ENCODE measurements at regions not wholly inside any gene's neighbourhood (a gene's known extent, or its start where the extent isn't known, plus 50 kb on each side); places are given as distances from the start of the nearest gene placed in this dataset.

- TF ChIP-seq, protein P1, sequence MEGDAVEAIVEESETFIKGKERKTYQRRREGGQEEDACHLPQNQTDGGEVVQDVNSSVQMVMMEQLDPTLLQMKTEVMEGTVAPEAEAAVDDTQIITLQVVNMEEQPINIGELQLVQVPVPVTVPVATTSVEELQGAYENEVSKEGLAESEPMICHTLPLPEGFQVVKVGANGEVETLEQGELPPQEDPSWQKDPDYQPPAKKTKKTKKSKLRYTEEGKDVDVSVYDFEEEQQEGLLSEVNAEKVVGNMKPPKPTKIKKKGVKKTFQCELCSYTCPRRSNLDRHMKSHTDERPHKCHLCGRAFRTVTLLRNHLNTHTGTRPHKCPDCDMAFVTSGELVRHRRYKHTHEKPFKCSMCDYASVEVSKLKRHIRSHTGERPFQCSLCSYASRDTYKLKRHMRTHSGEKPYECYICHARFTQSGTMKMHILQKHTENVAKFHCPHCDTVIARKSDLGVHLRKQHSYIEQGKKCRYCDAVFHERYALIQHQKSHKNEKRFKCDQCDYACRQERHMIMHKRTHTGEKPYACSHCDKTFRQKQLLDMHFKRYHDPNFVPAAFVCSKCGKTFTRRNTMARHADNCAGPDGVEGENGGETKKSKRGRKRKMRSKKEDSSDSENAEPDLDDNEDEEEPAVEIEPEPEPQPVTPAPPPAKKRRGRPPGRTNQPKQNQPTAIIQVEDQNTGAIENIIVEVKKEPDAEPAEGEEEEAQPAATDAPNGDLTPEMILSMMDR (conservative IDR thresholded peaks at IDR 0.05) = no peak
- H3K27ac ChIP-seq = no peak overlapping the region
Measured at GRCh38 chr3:124442463-124442862, 287.8 kb upstream of the UMPS start.

- H3K27ac ChIP-seq = no peak overlapping the region
- TF ChIP-seq, protein P1 (conservative IDR thresholded peaks at IDR 0.05) = no peak
Measured at GRCh38 chr3:124443446-124443845, 286.8 kb upstream of the UMPS start.

DNA sequence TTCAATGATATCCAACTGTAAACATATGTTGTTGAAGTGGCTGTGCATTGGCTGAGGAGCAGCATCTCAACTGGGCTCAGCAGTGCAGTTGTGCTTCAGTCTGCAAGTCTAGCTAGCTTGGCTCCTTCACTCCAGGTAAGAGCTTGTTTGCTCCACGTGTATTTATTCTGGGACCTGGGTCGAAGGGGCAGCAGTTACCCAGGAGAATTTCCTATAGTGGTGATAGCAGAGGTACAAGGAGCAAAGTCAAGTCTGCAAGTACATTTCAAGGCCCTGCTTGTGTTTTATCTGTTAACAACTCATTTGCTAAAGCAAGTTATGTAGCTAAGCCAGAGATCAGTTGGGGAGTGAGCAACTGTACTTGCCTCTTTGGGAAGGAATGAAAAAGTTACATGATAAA is 286.2 kb upstream of the UMPS start:
- no peak overlapping the region for H3K27ac ChIP-seq
- TF ChIP-seq, protein P1 (conservative IDR thresholded peaks at IDR 0.05) = no peak

GRCh38 chr3:124444896-124445295 is 285.4 kb upstream of the UMPS start:
- no peak overlapping the region for H3K27ac ChIP-seq
- TF ChIP-seq, protein P1 (conservative IDR thresholded peaks at IDR 0.05) = no peak

DNA sequence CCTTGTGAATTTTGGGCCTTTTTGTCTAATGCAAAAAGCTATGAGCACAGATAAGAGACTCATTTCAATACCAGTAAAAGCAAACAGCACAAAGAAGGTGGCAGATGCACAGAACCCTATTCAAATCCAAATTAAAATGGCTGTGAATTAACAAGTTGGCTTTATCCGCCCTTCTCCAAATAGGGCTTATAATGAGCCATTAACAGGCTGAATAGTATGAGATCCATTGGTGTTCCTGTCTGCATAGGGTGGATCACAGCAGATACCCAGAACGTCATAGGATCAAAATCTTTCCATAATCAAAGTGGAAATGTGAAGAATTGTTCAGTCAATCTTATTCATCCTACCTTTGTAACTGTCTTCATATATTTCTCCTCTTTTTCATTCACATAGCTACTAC is 282.4 kb upstream of the UMPS start:
- TF ChIP-seq, protein P1 (conservative IDR thresholded peaks at IDR 0.05) = no peak
- no peak overlapping the region for H3K27ac ChIP-seq

DNA sequence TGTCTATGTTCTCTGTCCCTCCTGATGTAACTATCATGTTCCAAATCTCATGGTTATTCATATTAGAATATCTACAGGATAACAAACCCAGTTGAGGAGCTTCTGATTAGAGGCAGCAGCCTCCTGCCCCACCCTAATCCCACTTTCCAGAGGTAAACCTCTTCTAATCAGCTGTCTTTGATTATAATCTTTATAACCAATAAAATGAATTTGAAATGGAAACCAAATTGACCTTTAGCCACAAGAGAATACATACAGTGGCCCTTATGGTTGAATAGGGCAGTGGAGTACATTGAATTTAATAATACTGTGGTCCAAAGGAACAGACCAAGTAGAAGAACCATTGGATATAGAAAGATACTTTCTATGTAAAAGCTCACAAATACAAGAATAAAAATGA is 281.3 kb upstream of the UMPS start:
- TF ChIP-seq, protein P1 (conservative IDR thresholded peaks at IDR 0.05) = no peak
- no peak overlapping the region for H3K27ac ChIP-seq

DNA sequence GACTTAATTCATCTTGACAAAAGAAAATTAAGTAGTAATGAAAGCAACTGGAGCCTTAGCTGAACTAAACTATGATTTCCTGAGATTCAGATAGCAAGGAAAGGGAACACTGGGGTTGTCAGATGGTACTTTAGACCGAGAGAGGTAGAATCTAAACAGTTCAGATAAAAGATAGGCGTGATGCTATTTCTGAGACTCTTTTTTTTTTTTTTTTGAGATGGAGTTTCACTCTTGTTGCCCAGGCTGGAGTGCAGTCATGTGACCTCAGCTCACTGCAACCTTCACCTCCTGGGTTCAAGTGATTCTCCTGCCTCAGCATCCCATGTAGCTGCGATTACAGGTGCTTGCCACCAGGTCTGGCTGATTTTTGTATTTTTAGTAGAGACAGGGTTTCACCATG is 279.9 kb upstream of the UMPS start:
- TF ChIP-seq, protein P1 (conservative IDR thresholded peaks at IDR 0.05) = no peak
- no peak overlapping the region for H3K27ac ChIP-seq
